Heart left ventricle (tissue), 16 donors: ENCODE measurements at regions not wholly inside any gene's neighbourhood (a gene's known extent, or its start where the extent isn't known, plus 50 kb on each side); places are given as distances from the start of the nearest gene placed in this dataset.

ENCODE experiments used
- ATAC-seq, 4 donors: fragments of 200-7000 bp; cut with Tn5 transposase; one replicate each; pipeline ENCODE4 v1.9.1; 2020 to 2022; ENCODE audit warnings: moderate library complexity in 4 of 4, mild to moderate bottlenecking in 3 of 4, moderate number of reproducible peaks in 1 of 4
- DNase-seq, 5 donors: peaks; one replicate each; pipeline ENCODE4 v3.0.0-alpha.2; 2020
- H3K27ac ChIP-seq, 12 donors: fragments of 200-600 bp; sonication (generic) in 4 of 12; one replicate each; pipeline versions ENCODE4 v1.5.0 to v1.8.0; 2016 to 2022; ENCODE audit warnings: mild to moderate bottlenecking in 2 of 12
- H3K27me3 ChIP-seq, 9 donors: fragments of 200-600 bp; sonication (generic) in 2 of 9; one replicate each; pipeline versions ENCODE4 v1.5.1 to v1.8.0; 2016 to 2022; ENCODE audit warnings: mild to moderate bottlenecking in 3 of 9
- H3K36me3 ChIP-seq, 9 donors: fragments of 200-600 bp; sonication (generic) in 2 of 9; one replicate each; pipeline versions ENCODE4 v1.5.0 to v1.8.0; 2018 to 2022; ENCODE audit warnings: mild to moderate bottlenecking in 2 of 9
- H3K4me1 ChIP-seq, 12 donors: fragments of 200-600 bp; sonication (generic) in 4 of 12; one replicate each; pipeline versions ENCODE4 v1.5.0 to v1.8.0; 2016 to 2022; ENCODE audit warnings: mild to moderate bottlenecking in 3 of 12
- H3K4me3 ChIP-seq, 12 donors: fragments of 200-600 bp; sonication (generic) in 4 of 12; one replicate each; pipeline versions ENCODE4 v1.5.0 to v1.8.0; 2017 to 2022; ENCODE audit warnings: mild to moderate bottlenecking in 9 of 12, moderate library complexity in 4 of 12
- H3K9me3 ChIP-seq, 12 donors: fragments of 200-600 bp; sonication (generic) in 4 of 12; one replicate each; pipeline versions ENCODE4 v1.5.0 to v1.8.0; 2016 to 2022; ENCODE audit warnings: mild to moderate bottlenecking in 1 of 12
- POLR2A ChIP-seq, 2 donors: fragments of 450-650 bp; IDR thresholded peaks; one replicate each; pipeline ENCODE4 v1.6.1; 2017; ENCODE audit warnings: antibody characterized with exemption in 2 of 2, mild to moderate bottlenecking in 2 of 2, moderate library complexity in 2 of 2
- WGBS, 4 donors: extraction: QIAGEN DNeasy Blood & Tissue Kit in 2 of 4; methylation state at CpG; one replicate each; pipeline versions ENCODE4 v1.1.5 to v1.1.7; 2013 to 2018; 5-methylcytosine and 5-hydroxymethylcytosine counted together
- intact Hi-C, 10 donors: fragments of 100-400 bp; cut with DNase I; formaldehyde crosslinking; loops; one replicate each; pipeline versions ENCODE4 v1.11.1 to v1.14.2; 2022
- TF ChIP-seq, protein P1 (sequence below), 12 donors: fragments of 200-600 bp; sonication (generic) in 4 of 12; IDR thresholded peaks; one replicate each; pipeline versions ENCODE4 v1.5.0 to v1.8.0; 2018 to 2022; ENCODE audit warnings: antibody characterized with exemption in 12 of 12, mild to moderate bottlenecking in 5 of 12
- donor health status: ischemic (EF 13 %, LVEDD 7.1; RV severe dilation, severe dysfunction).
- donor health status: healthy with polysubstance abuse.
- donor health status: DM: no; HTN: yes; CAD: no.
- donor health status: DM: no; HTN: no; CAD: no.
- donor health status: ischemic (EF 25% LVEDD 6.9; RV normal size, moderate dysfunction).
- donor health status: ischemic (EF 25% LVEDD 5.7; RV mildly dilated, moderate dysfunction).
- donor health status: healthy.
- donor health status: DM: yes; HTN: yes; CAD: no.
- donor health status: ischemic (EF 35%, LVEDD 5.7; RV mildly dilated, moderate dysfunction).
- donor health status: nonischemic (EF 11% LVEDD 7.7; RV severe dilation, severe dysfunction).
- donor health status: DM: yes; HTN: yes; CAD: no.
- donor health status: PGD.
- donor health status: ischemic (EF 29% LVEDD 5.4; RV normal size, mild dysfunction).
- donor health status: nonischemic (EF 23%, LVEDD 6.1; RV moderate dilation, normal function).

DNA sequence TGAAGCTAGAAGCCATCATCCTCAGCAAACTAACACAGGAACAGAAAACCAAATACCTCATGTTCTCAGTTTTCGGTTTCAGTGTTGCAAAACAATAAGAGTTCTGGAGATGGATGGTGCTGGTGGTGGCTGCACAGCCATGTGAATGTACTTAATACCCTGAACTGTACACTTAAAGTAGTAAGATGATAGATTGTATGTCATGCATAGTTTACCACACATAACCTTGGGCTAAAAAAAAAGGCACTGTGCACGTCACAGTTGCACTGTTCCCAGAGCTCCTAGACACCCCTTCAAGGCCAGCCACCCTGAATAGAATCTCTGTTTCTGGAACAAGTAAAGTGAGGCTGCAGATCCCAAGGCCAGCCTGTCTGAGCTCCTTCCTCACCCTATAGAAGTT lies 243.3 kb upstream of the IGF1R start:
- intact Hi-C loops: no loop called here
- H3K36me3 ChIP-seq: no peaks in the 10 kb centered on the region
- H3K4me3 ChIP-seq: no peak overlapping the region
- no peak overlapping the region for H3K27ac ChIP-seq
- H3K27me3 ChIP-seq: peaks cover 0 to 3% (median 0%) of the 10 kb centered on the region in 9 donors
- no peaks in the 10 kb centered on the region for H3K4me1 ChIP-seq
- no peak for TF ChIP-seq POLR2A (IDR thresholded peaks at IDR 0.05)
- TF ChIP-seq, protein P1, sequence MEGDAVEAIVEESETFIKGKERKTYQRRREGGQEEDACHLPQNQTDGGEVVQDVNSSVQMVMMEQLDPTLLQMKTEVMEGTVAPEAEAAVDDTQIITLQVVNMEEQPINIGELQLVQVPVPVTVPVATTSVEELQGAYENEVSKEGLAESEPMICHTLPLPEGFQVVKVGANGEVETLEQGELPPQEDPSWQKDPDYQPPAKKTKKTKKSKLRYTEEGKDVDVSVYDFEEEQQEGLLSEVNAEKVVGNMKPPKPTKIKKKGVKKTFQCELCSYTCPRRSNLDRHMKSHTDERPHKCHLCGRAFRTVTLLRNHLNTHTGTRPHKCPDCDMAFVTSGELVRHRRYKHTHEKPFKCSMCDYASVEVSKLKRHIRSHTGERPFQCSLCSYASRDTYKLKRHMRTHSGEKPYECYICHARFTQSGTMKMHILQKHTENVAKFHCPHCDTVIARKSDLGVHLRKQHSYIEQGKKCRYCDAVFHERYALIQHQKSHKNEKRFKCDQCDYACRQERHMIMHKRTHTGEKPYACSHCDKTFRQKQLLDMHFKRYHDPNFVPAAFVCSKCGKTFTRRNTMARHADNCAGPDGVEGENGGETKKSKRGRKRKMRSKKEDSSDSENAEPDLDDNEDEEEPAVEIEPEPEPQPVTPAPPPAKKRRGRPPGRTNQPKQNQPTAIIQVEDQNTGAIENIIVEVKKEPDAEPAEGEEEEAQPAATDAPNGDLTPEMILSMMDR (IDR thresholded peaks at IDR 0.05): no peak
- 52 to 63% (median 57%) methylated on average over 2 of the region's 2 CpGs for WGBS, 4 donors
- no peaks in the 10 kb centered on the region for H3K9me3 ChIP-seq
- ATAC-seq (no peak), DNase-seq (no peak)

- intact Hi-C loops: no loop called here
Measured at GRCh38 chr15:98408231-98408630, 240.1 kb upstream of the IGF1R start.

GRCh38 chr15:98410328-98410727 lies 238.0 kb upstream of the IGF1R start:
- WGBS, 4 donors: 77 to 85% (median 84%) methylated on average over 2 of the region's 2 CpGs
- DNase-seq (no peak), ATAC-seq (no peak)
- Histone ChIP-seq H3K9me3 (peaks cover 0 to 8% (median 0%) of the 10 kb centered on the region in 12 donors), H3K27me3 (peaks cover 0 to 3% (median 0%) of the 10 kb centered on the region in 9 donors), H3K36me3 (no peaks in the 10 kb centered on the region), H3K4me1 (no peaks in the 10 kb centered on the region), H3K27ac (no peak overlapping the region), H3K4me3 (no peak overlapping the region)
- TF ChIP-seq POLR2A (IDR thresholded peaks at IDR 0.05): no peak
- TF ChIP-seq, protein P1 (IDR thresholded peaks at IDR 0.05): no peak
- intact Hi-C loops: no loop called here

More at GRCh38 chr15:98408231-98408630, 240.1 kb upstream of the IGF1R start:
- ATAC-seq: no peak
- no peak for TF ChIP-seq POLR2A (IDR thresholded peaks at IDR 0.05)
- TF ChIP-seq, protein P1 (IDR thresholded peaks at IDR 0.05): no peak
- Histone ChIP-seq H3K4me1 (no peaks in the 10 kb centered on the region), H3K4me3 (no peak overlapping the region), H3K27me3 (peaks cover 0 to 3% (median 0%) of the 10 kb centered on the region in 9 donors), H3K36me3 (no peaks in the 10 kb centered on the region), H3K27ac (no peak overlapping the region), H3K9me3 (peaks cover 0 to 8% (median 0%) of the 10 kb centered on the region in 12 donors)
- DNase-seq: no peak
- WGBS, 4 donors: 84 to 90% (median 89%) methylated on average over 9 of the region's 9 CpGs

DNA sequence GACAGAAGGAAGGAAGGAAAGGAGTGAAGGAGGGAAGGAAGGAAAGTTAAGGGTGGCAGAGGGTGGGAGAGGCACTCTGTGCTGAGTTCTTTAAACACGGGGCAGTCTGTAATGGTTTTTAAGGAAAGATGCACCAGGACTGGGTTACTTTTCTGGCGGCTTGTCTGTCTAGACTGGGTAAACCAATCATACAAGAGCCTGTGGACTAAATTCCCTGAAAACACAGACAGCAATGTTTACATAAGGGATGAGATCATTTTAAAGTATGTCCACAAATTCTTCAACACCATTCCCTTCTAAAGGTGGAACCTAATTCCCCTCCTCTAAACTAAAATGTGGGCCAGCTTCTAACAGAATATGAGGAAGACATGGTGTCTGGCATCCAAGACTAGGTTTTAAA lies 235.5 kb upstream of the IGF1R start:
- DNase-seq: no peak
- Histone ChIP-seq H3K27ac (no peak overlapping the region), H3K4me3 (no peak overlapping the region), H3K4me1 (peaks cover 0 to 9% (median 0%) of the 10 kb centered on the region in 12 donors), H3K27me3 (peaks cover 0 to 5% (median 0%) of the 10 kb centered on the region in 9 donors), H3K36me3 (no peaks in the 10 kb centered on the region), H3K9me3 (peaks cover 0 to 8% (median 0%) of the 10 kb centered on the region in 12 donors)
- WGBS, 4 donors: 79 to 89% (median 86%) methylated on average over 2 of the region's 2 CpGs
- TF ChIP-seq POLR2A (IDR thresholded peaks at IDR 0.05): no peak
- TF ChIP-seq, protein P1 (IDR thresholded peaks at IDR 0.05): no peak
- intact Hi-C loops: no loop called here
- ATAC-seq: no peak
